IMR-90 (cell line): ENCODE measurements at regions not wholly inside any gene's neighbourhood (a gene's known extent, or its start where the extent isn't known, plus 50 kb on each side); places are given as distances from the start of the nearest gene placed in this dataset.
"Not testable (repeated sequence)": the region's sequence is repeated elsewhere in the genome, so short reads cannot be mapped to it uniquely, and the experiment has no call there.

Experiments
- CEBPB ChIP-seq: IDR thresholded peaks from 2 replicates; pipeline ENCODE4 v1.6.1; 2012; ENCODE audit warnings: low read depth, low read length, improper control_type of control experiment
- CTCF ChIP-seq: conservative IDR thresholded peaks from 2 replicates; pipeline ENCODE4 v1.5.1; 2012; ENCODE audit warnings: mild to moderate bottlenecking, low read depth, low read length, improper control_type of control experiment
- ELK1 ChIP-seq: fragments of 150-350 bp; IDR thresholded peaks from 2 replicates; pipeline ENCODE4 v1.6.1; 2016; ENCODE audit warnings: low read depth, mild to moderate bottlenecking, low read length, moderate library complexity, borderline replicate concordance
- FOS ChIP-seq: fragments of 150-350 bp; IDR thresholded peaks from 2 replicates; pipeline ENCODE4 v1.6.1; 2016; ENCODE audit warnings: low read depth, low read length
- MAFK ChIP-seq: IDR thresholded peaks from 2 replicates; pipeline ENCODE4 v1.6.1; 2012; ENCODE audit warnings: low read depth, low read length, improper control_type of control experiment
- MXI1 ChIP-seq: IDR thresholded peaks from 2 replicates; pipeline ENCODE4 v1.6.1; 2012; ENCODE audit warnings: low read depth, mild to moderate bottlenecking, low read length, moderate library complexity, borderline replicate concordance
- POLR2A ChIP-seq: IDR thresholded peaks from 2 replicates; pipeline ENCODE4 v1.6.1; 2012; ENCODE audit warnings: mild to moderate bottlenecking, low read depth, low read length
- RAD21 ChIP-seq: IDR thresholded peaks from 2 replicates; pipeline ENCODE4 v1.6.1; 2012; ENCODE audit warnings: low read length, improper control_type of control experiment
- RCOR1 ChIP-seq: IDR thresholded peaks from 2 replicates; pipeline ENCODE4 v1.6.1; 2012; ENCODE audit warnings: mild to moderate bottlenecking, low read length, improper control_type of control experiment; ENCODE audit not compliant: insufficient replicate concordance
- RFX5 ChIP-seq: IDR thresholded peaks from 2 replicates; pipeline ENCODE4 v1.8.0; 2012; ENCODE audit warnings: low read depth, mild to moderate bottlenecking, low read length, moderate library complexity
- USF2 ChIP-seq: fragments of 150-350 bp; IDR thresholded peaks from 2 replicates; pipeline ENCODE4 v1.6.1; 2017; ENCODE audit warnings: mild to moderate bottlenecking, antibody characterized with exemption, low read length, low read depth

- TF ChIP-seq CEBPB, FOS, USF2, RAD21, RFX5, CTCF, POLR2A, MAFK, RCOR1, MXI1, ELK1: not testable (repeated sequence)
Measured at GRCh38 chrX:150273575-150274294, 89.4 kb upstream of the MAMLD1 start.
